Activated CD8-positive, alpha-beta memory T cell treated with anti-CD3 and anti-CD28 coated beads, Interleukin-2, amount 10 ng/mL, durations not matched to agents 7 days and 5 days (primary cell): ENCODE measurements at regions not wholly inside any gene's neighbourhood (a gene's known extent, or its start where the extent isn't known, plus 50 kb on each side); places are given as distances from the start of the nearest gene placed in this dataset.
A peak's percentile ranks its signal among the peaks of the same experiment; 100 is the strongest.

Source experiments
- ATAC-seq: fragments of 150-1000 bp; cut with Tn5 transposase; one replicate; pipeline ENCODE4 v1.10.0; 2021; ENCODE audit warnings: moderate library complexity
- CTCF ChIA-PET: fragments of 350-600 bp; sonication (Branson Sonifier 250); formaldehyde crosslinking; loops from one replicate; lab custom pipeline; 2021; ENCODE audit warnings: antibody characterized with exemption; lab: Charles Lee
- DNase-seq: peaks from one replicate; pipeline ENCODE4 v3.0.0-alpha.2; 2020
- H3K27ac Mint-ChIP-seq: one replicate; pipeline ENCODE4 v1.8.0; 2021; ENCODE audit warnings: mild to moderate bottlenecking, mixed read lengths
- H3K27me3 Mint-ChIP-seq: one replicate; pipeline ENCODE4 v1.8.0; 2021; ENCODE audit warnings: mixed read lengths
- H3K36me3 Mint-ChIP-seq: one replicate; pipeline ENCODE4 v1.8.0; 2021; ENCODE audit warnings: mild to moderate bottlenecking, mixed read lengths
- H3K4me1 Mint-ChIP-seq: one replicate; pipeline ENCODE4 v1.8.0; 2021; ENCODE audit warnings: mixed read lengths
- H3K4me3 Mint-ChIP-seq: one replicate; pipeline ENCODE4 v1.8.0; 2021; ENCODE audit warnings: mild to moderate bottlenecking, moderate library complexity, mixed read lengths
- H3K9me3 Mint-ChIP-seq: one replicate; pipeline ENCODE4 v1.8.0; 2022; ENCODE audit warnings: low read depth, mixed read lengths

DNA sequence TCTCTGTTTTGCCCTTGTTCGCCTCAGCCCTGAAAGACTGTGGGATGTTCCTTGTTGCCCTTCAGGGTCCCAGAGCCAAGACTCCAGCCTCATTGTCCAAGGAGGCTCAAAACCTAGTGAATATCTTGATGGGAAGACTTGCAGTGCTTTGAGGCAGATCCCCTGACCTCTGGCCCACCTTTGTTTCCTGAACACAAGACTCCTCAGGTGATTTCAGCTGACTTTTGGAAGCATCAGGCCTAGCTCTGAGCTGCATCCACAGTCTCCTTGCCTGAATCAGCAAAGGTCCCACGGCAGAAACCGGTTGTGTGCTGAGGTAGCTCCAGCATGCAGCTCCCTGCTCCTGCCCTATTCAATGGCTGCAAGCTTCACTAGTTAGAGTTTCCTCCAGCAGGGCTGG is 159.3 kb upstream of the B3GAT1 start:
- peak; percentile 28 for DNase-seq
- no peaks in the 10 kb centered on the region for H3K4me1 Mint-ChIP-seq
- H3K36me3 Mint-ChIP-seq, result no peaks in the 10 kb centered on the region
- ATAC-seq, result no peak
- no peaks in the 10 kb centered on the region for H3K9me3 Mint-ChIP-seq
- no peak overlapping the region for H3K4me3 Mint-ChIP-seq
- H3K27me3 Mint-ChIP-seq, result peaks cover 17% of the 10 kb centered on the region
- no peak overlapping the region for H3K27ac Mint-ChIP-seq
- CTCF ChIA-PET, result no interaction called here

DNA sequence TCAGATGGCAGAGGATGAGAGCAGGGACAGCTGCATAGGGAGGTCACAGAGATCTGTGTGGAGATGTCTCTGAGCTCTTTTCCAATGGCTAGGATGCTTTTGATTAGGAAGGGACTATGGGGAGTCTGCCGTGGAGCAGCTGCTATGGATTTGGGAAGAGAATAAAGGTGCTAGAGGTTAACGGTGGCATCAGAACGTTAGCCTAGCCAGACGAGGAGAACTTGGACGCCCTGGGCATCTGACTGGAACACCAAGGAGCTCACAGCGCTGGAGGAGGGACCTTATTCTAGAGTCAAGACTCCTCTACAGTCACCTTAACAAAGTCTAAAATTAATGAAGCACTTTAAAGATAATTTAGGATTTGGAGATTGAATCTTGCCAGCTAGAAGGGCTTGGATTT is 157.2 kb upstream of the B3GAT1 start:
- H3K4me1 Mint-ChIP-seq, result no peaks in the 10 kb centered on the region
- CTCF ChIA-PET, result interaction anchor here (0.9 kb wide), 1 partner anchor 14 kb away, joined by 3 read pairs; no protein-coding TSS in a partner anchor
- no peak for ATAC-seq
- peaks cover 17% of the 10 kb centered on the region for H3K27me3 Mint-ChIP-seq
- no peak for DNase-seq
- H3K27ac Mint-ChIP-seq, result no peak overlapping the region
- H3K36me3 Mint-ChIP-seq, result no peaks in the 10 kb centered on the region
- H3K4me3 Mint-ChIP-seq, result no peak overlapping the region
- no peaks in the 10 kb centered on the region for H3K9me3 Mint-ChIP-seq

GRCh38 chr11:134566311-134566710 is 154.3 kb upstream of the B3GAT1 start:
- Mint-ChIP-seq H3K27ac (no peak overlapping the region), H3K36me3 (no peaks in the 10 kb centered on the region), H3K9me3 (no peaks in the 10 kb centered on the region), H3K4me3 (no peak overlapping the region), H3K4me1 (no peaks in the 10 kb centered on the region), H3K27me3 (peaks cover 15% of the 10 kb centered on the region)
- no peak for ATAC-seq
- CTCF ChIA-PET, result interaction anchor here (0.9 kb wide), 1 partner anchor 11 kb away, joined by 3 read pairs; no protein-coding TSS in a partner anchor
- no peak for DNase-seq

DNA sequence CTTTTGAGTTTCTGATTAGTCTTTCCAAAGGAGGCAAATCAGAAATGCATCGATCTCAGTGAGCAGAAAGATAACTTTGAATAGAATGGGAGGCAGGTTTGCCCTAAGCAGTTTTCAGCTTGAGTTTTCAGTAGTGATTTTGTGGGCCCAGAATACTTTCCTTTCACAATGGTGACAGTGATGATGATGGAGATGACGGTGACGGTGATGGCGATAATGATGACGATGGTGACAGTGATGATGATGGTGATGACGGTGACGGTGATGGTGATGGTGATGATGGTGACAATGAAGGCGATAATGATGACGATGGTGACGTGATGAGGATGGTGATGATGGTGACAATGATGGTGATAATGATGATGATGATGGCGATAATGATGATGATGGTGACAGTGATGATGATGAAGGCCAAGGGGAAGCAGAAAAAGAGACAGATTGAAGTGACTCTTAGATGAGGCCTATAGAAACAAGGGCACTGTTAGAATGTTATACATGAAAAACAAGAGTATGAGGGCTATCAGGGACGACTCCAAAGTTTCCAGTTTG is 153.4 kb upstream of the B3GAT1 start:
- no peaks in the 10 kb centered on the region for H3K4me1 Mint-ChIP-seq
- no peaks in the 10 kb centered on the region for H3K9me3 Mint-ChIP-seq
- no peaks in the 10 kb centered on the region for H3K36me3 Mint-ChIP-seq
- H3K27ac Mint-ChIP-seq, result no peak overlapping the region
- CTCF ChIA-PET, result interaction anchor here (0.9 kb wide), 1 partner anchor 12 kb away, joined by 3 read pairs; no protein-coding TSS in a partner anchor
- H3K27me3 Mint-ChIP-seq, result peaks cover 11% of the 10 kb centered on the region
- ATAC-seq (no peak), DNase-seq (no peak)
- no peak overlapping the region for H3K4me3 Mint-ChIP-seq

DNA sequence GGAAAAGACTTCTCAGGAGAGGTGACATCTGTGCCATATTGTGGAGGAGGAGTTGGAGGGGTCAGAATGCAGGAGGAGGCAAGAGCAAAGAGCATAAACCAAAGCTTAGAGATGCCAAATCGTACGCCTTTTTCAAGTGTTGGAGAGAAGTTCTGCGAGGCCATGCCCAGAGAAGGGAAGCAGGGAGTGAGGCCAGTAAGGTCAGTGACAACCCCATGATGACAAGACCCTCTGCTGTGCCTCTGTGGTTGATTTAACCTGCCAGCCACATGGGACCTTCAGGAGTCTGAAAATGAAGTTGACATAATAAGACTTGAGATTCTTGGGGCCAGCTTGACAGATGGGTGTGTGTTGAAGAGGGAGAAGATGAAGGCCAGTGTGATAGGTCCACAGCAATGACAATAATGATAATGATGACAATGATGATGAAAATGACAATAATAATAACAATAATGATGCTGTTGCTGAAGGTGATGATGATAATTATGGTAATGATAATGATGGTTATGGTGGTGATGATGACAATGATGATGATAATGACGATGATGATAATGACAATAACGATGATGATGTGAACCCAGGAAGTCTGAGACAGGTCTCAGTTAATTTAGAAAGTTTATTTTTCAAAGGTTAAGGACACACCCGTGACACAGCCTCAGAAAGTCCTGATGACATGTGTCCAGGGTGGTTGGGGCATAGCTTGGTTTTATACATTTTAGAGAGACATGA is 152.6 kb upstream of the B3GAT1 start:
- Mint-ChIP-seq H3K4me1 (no peaks in the 10 kb centered on the region), H3K27ac (no peak overlapping the region), H3K36me3 (no peaks in the 10 kb centered on the region), H3K27me3 (peaks cover 7% of the 10 kb centered on the region), H3K4me3 (no peak overlapping the region), H3K9me3 (no peaks in the 10 kb centered on the region)
- no peak for ATAC-seq
- CTCF ChIA-PET, result interaction anchor here (0.7 kb wide), 1 partner anchor 13 kb away, joined by 3 read pairs; no protein-coding TSS in a partner anchor
- peak; percentile 21 for DNase-seq

DNA sequence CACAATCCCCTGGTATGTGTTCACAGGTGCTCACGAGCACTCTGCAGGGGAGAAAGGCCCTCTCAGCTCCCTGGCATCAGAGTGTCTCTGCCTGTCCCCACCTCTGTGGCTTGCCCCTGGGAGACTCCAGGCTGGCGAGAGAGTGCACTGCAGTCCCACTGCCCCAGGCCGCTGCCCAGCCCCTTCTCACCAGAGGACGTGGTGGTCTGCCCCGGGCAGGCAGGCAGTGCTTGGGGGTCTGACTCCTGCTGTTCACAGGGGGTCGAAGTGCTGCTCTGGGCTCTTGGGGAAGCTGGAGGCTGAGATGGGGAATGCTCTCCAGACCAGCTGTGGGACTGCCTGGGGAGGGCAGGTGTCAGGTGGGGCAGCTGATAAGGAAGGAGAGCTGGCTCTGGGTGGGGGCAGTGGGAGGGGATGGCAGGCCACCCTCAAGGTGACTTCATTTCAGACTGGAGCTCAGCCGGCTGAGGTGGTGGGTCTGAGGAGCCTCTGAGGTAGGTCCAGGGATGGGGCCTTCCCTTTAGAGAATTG is 151.0 kb upstream of the B3GAT1 start:
- no peak overlapping the region for H3K4me3 Mint-ChIP-seq
- no peak for ATAC-seq

GRCh38 chr11:134562196-134562595 is 150.2 kb upstream of the B3GAT1 start:
- no peaks in the 10 kb centered on the region for H3K9me3 Mint-ChIP-seq
- CTCF ChIA-PET, result no interaction called here
- H3K27me3 Mint-ChIP-seq, result peaks cover 3% of the 10 kb centered on the region
- H3K36me3 Mint-ChIP-seq, result no peaks in the 10 kb centered on the region
- no peak for ATAC-seq
- H3K4me3 Mint-ChIP-seq, result no peak overlapping the region
- peak; percentile 11 for DNase-seq
- no peak overlapping the region for H3K27ac Mint-ChIP-seq
- no peaks in the 10 kb centered on the region for H3K4me1 Mint-ChIP-seq

More for the DNA sequence above, 151.0 kb upstream of the B3GAT1 start:
- H3K36me3 Mint-ChIP-seq, result no peaks in the 10 kb centered on the region
- no peak overlapping the region for H3K27ac Mint-ChIP-seq
- H3K9me3 Mint-ChIP-seq, result no peaks in the 10 kb centered on the region
- CTCF ChIA-PET, result no interaction called here
- H3K4me1 Mint-ChIP-seq, result no peaks in the 10 kb centered on the region
- peaks cover 4% of the 10 kb centered on the region for H3K27me3 Mint-ChIP-seq
- peak; percentile 25 for DNase-seq

GRCh38 chr11:134561331-134561720 is 149.3 kb upstream of the B3GAT1 start:
- H3K4me3 Mint-ChIP-seq, result no peak overlapping the region
- CTCF ChIA-PET, result no interaction called here
- no peaks in the 10 kb centered on the region for H3K36me3 Mint-ChIP-seq
- H3K27ac Mint-ChIP-seq, result no peak overlapping the region
- no peaks in the 10 kb centered on the region for H3K9me3 Mint-ChIP-seq
- peaks cover 3% of the 10 kb centered on the region for H3K27me3 Mint-ChIP-seq
- no peak for ATAC-seq
- DNase-seq, result peak; percentile 11
- H3K4me1 Mint-ChIP-seq, result no peaks in the 10 kb centered on the region

- ATAC-seq (no peak), DNase-seq (peak; percentile 29)
- Mint-ChIP-seq H3K27ac (no peak overlapping the region), H3K4me1 (no peaks in the 10 kb centered on the region), H3K27me3 (peaks cover 3% of the 10 kb centered on the region), H3K36me3 (no peaks in the 10 kb centered on the region), H3K4me3 (no peak overlapping the region), H3K9me3 (no peaks in the 10 kb centered on the region)
- CTCF ChIA-PET, result no interaction called here
Observed at GRCh38 chr11:134560566-134561330, 148.7 kb upstream of the B3GAT1 start.

DNA sequence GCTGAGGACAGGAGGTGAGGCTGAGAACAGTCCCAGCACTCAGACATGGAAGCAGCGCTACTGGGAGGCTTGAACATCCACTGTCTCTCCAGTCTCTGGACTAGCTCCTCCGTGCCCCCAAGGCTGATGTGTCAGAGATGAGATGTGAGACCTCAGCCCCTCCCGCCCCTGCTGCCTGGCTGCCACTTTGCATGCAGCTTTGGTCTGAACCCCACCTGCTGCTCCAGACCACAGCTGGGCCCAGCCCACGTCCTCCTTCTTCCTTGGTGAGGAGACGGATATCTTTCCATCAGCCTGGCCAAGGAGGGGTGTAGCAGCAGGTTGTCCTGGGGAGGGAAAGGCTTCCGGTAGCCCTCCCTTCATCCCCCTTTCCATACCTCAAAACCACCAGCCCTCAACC is 148.0 kb upstream of the B3GAT1 start:
- ATAC-seq (no peak), DNase-seq (no peak)
- Mint-ChIP-seq H3K27me3 (peaks cover 3% of the 10 kb centered on the region), H3K36me3 (no peaks in the 10 kb centered on the region), H3K9me3 (no peaks in the 10 kb centered on the region), H3K4me1 (no peaks in the 10 kb centered on the region), H3K4me3 (no peak overlapping the region), H3K27ac (no peak overlapping the region)
- CTCF ChIA-PET, result no interaction called here

GRCh38 chr11:134559602-134559962 is 147.5 kb upstream of the B3GAT1 start:
- CTCF ChIA-PET, result no interaction called here
- Mint-ChIP-seq H3K27me3 (peaks cover 3% of the 10 kb centered on the region), H3K4me3 (no peak overlapping the region), H3K36me3 (no peaks in the 10 kb centered on the region), H3K27ac (no peak overlapping the region), H3K9me3 (no peaks in the 10 kb centered on the region), H3K4me1 (no peaks in the 10 kb centered on the region)
- ATAC-seq (no peak), DNase-seq (peak; percentile 30)

GRCh38 chr11:134558916-134559601 is 147.0 kb upstream of the B3GAT1 start:
- Mint-ChIP-seq H3K4me1 (no peaks in the 10 kb centered on the region), H3K36me3 (no peaks in the 10 kb centered on the region), H3K27me3 (peaks cover 3% of the 10 kb centered on the region), H3K9me3 (no peaks in the 10 kb centered on the region), H3K27ac (no peak overlapping the region), H3K4me3 (no peak overlapping the region)
- ATAC-seq (no peak), DNase-seq (no peak)
- CTCF ChIA-PET, result no interaction called here

GRCh38 chr11:134558258-134558835 is 146.3 kb upstream of the B3GAT1 start:
- Mint-ChIP-seq H3K9me3 (no peaks in the 10 kb centered on the region), H3K4me1 (no peaks in the 10 kb centered on the region), H3K27ac (no peak overlapping the region), H3K4me3 (no peak overlapping the region), H3K27me3 (peaks cover 3% of the 10 kb centered on the region), H3K36me3 (no peaks in the 10 kb centered on the region)
- DNase-seq (peak; percentile 26), ATAC-seq (no peak)
- CTCF ChIA-PET, result no interaction called here
